Stimulated activated CD4-positive, alpha-beta T cell treated with anti-CD3 and anti-CD28 coated beads, Interleukin-4, amount 100 ng/mL, for 4 hours (primary cell): ENCODE measurements at regions not wholly inside any gene's neighbourhood (a gene's known extent, or its start where the extent isn't known, plus 50 kb on each side); places are given as distances from the start of the nearest gene placed in this dataset.
"Not testable (repeated sequence)": the region's sequence is repeated elsewhere in the genome, so short reads cannot be mapped to it uniquely, and the experiment has no call there.

Experiments used
- DNase-seq, 2 experiments: peaks; one replicate each; pipeline ENCODE4 v3.0.0-alpha.2; 2020

GRCh38 chr4:1572521-1572920, 111.6 kb downstream of the FAM53A start:
- no peak for DNase-seq

- DNase-seq: no peak
Observed at GRCh38 chr4:1572010-1572385, 112.1 kb downstream of the FAM53A start.

GRCh38 chr4:1571165-1572009, 112.7 kb downstream of the FAM53A start:
- no peak for DNase-seq

GRCh38 chr4:1570291-1571164, 113.6 kb downstream of the FAM53A start:
- DNase-seq: no peak

GRCh38 chr4:1569461-1570151, 114.5 kb downstream of the FAM53A start:
- no peak for DNase-seq

- DNase-seq: no peak
Observed at GRCh38 chr4:1568855-1569460, 115.2 kb downstream of the FAM53A start.

- no peak for DNase-seq
Observed at GRCh38 chr4:1567808-1568581, 116.1 kb downstream of the FAM53A start.

- DNase-seq: no peak
Observed at GRCh38 chr4:1567519-1567807, 116.7 kb downstream of the FAM53A start.

GRCh38 chr4:1566838-1567518, 117.1 kb downstream of the FAM53A start:
- no peak for DNase-seq

- not testable (repeated sequence) for DNase-seq
Observed at GRCh38 chr4:1566301-1566837, 117.7 kb downstream of the FAM53A start.

- no peak for DNase-seq
Observed at GRCh38 chr4:1565598-1566295, 118.4 kb downstream of the FAM53A start.

- DNase-seq: no peak
Observed at GRCh38 chr4:1564535-1565375, 119.4 kb downstream of the FAM53A start.

GRCh38 chr4:1563768-1564485, 120.2 kb downstream of the FAM53A start:
- no peak for DNase-seq

GRCh38 chr4:1563241-1563640, 120.9 kb downstream of the FAM53A start:
- DNase-seq: no peak

GRCh38 chr4:1562771-1563170, 121.3 kb downstream of the FAM53A start:
- no peak for DNase-seq

GRCh38 chr4:1562371-1562770, 121.7 kb downstream of the FAM53A start:
- no peak for DNase-seq

GRCh38 chr4:1561286-1561990, 122.7 kb downstream of the FAM53A start:
- DNase-seq: no peak

GRCh38 chr4:1559896-1560650, 124.0 kb downstream of the FAM53A start:
- DNase-seq: no peak
